Endothelial cell of umbilical vein (primary cell): ENCODE measurements at regions not wholly inside any gene's neighbourhood (a gene's known extent, or its start where the extent isn't known, plus 50 kb on each side); places are given as distances from the start of the nearest gene placed in this dataset.
"Not testable (repeated sequence)": the region's sequence is repeated elsewhere in the genome, so short reads cannot be mapped to it uniquely, and the experiment has no call there.

Source experiments
- BruUV-seq: library from RNA; stranded (reverse); fragments of 400-500 nt; replicated peaks from 2 replicates; lab custom pipeline; 2021; lab: Mats Ljungman, UMichigan
- CTCF ChIA-PET: fragments of 300-600, 350-600 bp; sonication (Branson Sonifier 250); formaldehyde crosslinking; loops from one replicate; lab custom pipeline; 2021; ENCODE audit warnings: antibody characterized with exemption, inconsistent platforms; lab: Charles Lee
- POLR2A ChIA-PET: fragments of 300-600, 350-600 bp; sonication (Branson Sonifier 250); formaldehyde crosslinking; loops from one replicate; lab custom pipeline; 2021; ENCODE audit warnings: antibody characterized with exemption, inconsistent platforms; lab: Charles Lee
- DNase-seq: peaks from one replicate; pipeline ENCODE4 v3.0.0-alpha.2; 2011; ENCODE audit warnings: low read depth, low spot score
- FAIRE-seq: peaks from 2 replicates; lab custom pipeline; 2011; peaks lifted over from hg19 to GRCh38; lab: Jason Lieb, UNC
- H2AFZ ChIP-seq: 2 replicates; pipeline ENCODE4 v1.6.0; 2012; ENCODE audit warnings: low read depth, low read length, control low read depth, inconsistent platforms
- H3K27ac ChIP-seq: 2 replicates; pipeline ENCODE4 v1.5.1; 2011; ENCODE audit warnings: low read depth, mild to moderate bottlenecking, control low read depth, low read length, moderate library complexity; ENCODE audit not compliant: insufficient read depth
- H3K27me3 ChIP-seq, 2 experiments: 2 replicates each; pipeline versions ENCODE4 v1.6.0 to v1.6.1; 2011; ENCODE audit warnings: low read length in 2 of 2, mixed read lengths in 1 of 2; ENCODE audit not compliant: control insufficient read depth in 2 of 2, insufficient read depth in 2 of 2
- H3K36me3 ChIP-seq, 2 experiments: 2 replicates in 1 of 2; 3 replicates in 1 of 2; pipeline ENCODE4 v1.5.1; 2011; ENCODE audit warnings: low read length in 2 of 2, mild to moderate bottlenecking in 1 of 2, moderate library complexity in 1 of 2; ENCODE audit not compliant: control insufficient read depth in 2 of 2, insufficient read depth in 2 of 2; ENCODE audit errors: extremely low read depth in 1 of 2
- H3K4me1 ChIP-seq: 3 replicates; pipeline ENCODE4 v1.5.1; 2011; ENCODE audit warnings: mild to moderate bottlenecking, low read length; ENCODE audit not compliant: control insufficient read depth, insufficient read depth; ENCODE audit errors: extremely low read depth
- H3K4me2 ChIP-seq: 2 replicates; pipeline ENCODE4 v1.6.1; 2011; ENCODE audit warnings: low read length, control low read depth, mixed read lengths; ENCODE audit not compliant: insufficient read depth
- H3K4me3 ChIP-seq, 3 experiments: fragments of 200-600 bp in 1 of 3; sonication (generic), shearing (Covaris generic) in 1 of 3; replicated peaks in 1 of 3; 2 replicates each; pipeline ENCODE4 v1.5.1; 2011 to 2016; ENCODE audit warnings: control low read depth in 3 of 3, low read length in 3 of 3, mild to moderate bottlenecking in 2 of 3, inconsistent platforms in 1 of 3, low read depth in 1 of 3, moderate library complexity in 1 of 3; ENCODE audit not compliant: insufficient read depth in 1 of 3
- H3K79me2 ChIP-seq: 2 replicates; pipeline ENCODE4 v1.6.0; 2012; ENCODE audit warnings: low read length, inconsistent platforms; ENCODE audit not compliant: control insufficient read depth, insufficient read depth
- H3K9ac ChIP-seq: replicated peaks from 2 replicates; pipeline ENCODE3; 2011; ENCODE audit warnings: low read length, control low read depth; ENCODE audit not compliant: insufficient read depth; ENCODE audit errors: extremely low read depth
- H3K9me1 ChIP-seq: replicated peaks from 3 replicates; pipeline ENCODE4 v1.6.0; 2011; ENCODE audit warnings: mild to moderate bottlenecking, low read length; ENCODE audit not compliant: control insufficient read depth, insufficient read depth; ENCODE audit errors: extremely low read depth
- H3K9me3 ChIP-seq: replicated peaks from 2 replicates; pipeline ENCODE4 v1.5.1; 2012; ENCODE audit warnings: low read length, inconsistent platforms; ENCODE audit not compliant: control insufficient read depth, insufficient read depth
- H4K20me1 ChIP-seq: replicated peaks from 2 replicates; pipeline ENCODE3; 2011; ENCODE audit warnings: mild to moderate bottlenecking, low read length; ENCODE audit not compliant: control insufficient read depth, insufficient read depth; ENCODE audit errors: extremely low read depth
- dilution Hi-C: fragments of 300-500 bp; cut with MboI; formaldehyde crosslinking; loops from one replicate; pipeline ENCODE4 v1.15.0; 2019; ENCODE audit warnings: low sequenced_read_pairs; ENCODE audit not compliant: extremely low pct_ligation_motif_present
- intact Hi-C: fragments of 100-400 bp; cut with micrococcal nuclease; formaldehyde crosslinking; loops from one replicate; pipeline ENCODE4 v1.10.0; 2022

GRCh38 chr14:48259876-48260275 lies 584.5 kb upstream of the MDGA2 start:
- H2AFZ ChIP-seq, H3K9ac ChIP-seq, BruUV-seq, FAIRE-seq, H3K9me3 ChIP-seq, H3K27ac ChIP-seq, H3K9me1 ChIP-seq, H3K36me3 ChIP-seq, DNase-seq, H3K79me2 ChIP-seq, H3K4me2 ChIP-seq, POLR2A ChIA-PET, CTCF ChIA-PET, H3K4me3 ChIP-seq, dilution Hi-C loops, H3K4me1 ChIP-seq, H4K20me1 ChIP-seq, H3K27me3 ChIP-seq, intact Hi-C loops: not testable (repeated sequence)

GRCh38 chr14:48259232-48259631 lies 583.8 kb upstream of the MDGA2 start:
- H3K4me3 ChIP-seq, H3K9ac ChIP-seq, H3K27ac ChIP-seq, FAIRE-seq, H4K20me1 ChIP-seq, H3K79me2 ChIP-seq, H3K9me1 ChIP-seq, DNase-seq, H3K4me1 ChIP-seq, BruUV-seq, H2AFZ ChIP-seq, H3K36me3 ChIP-seq, H3K9me3 ChIP-seq, dilution Hi-C loops, POLR2A ChIA-PET, H3K27me3 ChIP-seq, H3K4me2 ChIP-seq, CTCF ChIA-PET, intact Hi-C loops: not testable (repeated sequence)

GRCh38 chr14:48258703-48259102 lies 583.3 kb upstream of the MDGA2 start:
- H3K27me3 ChIP-seq, H3K4me2 ChIP-seq, H3K9me3 ChIP-seq, H4K20me1 ChIP-seq, H3K4me3 ChIP-seq, H3K9ac ChIP-seq, H3K27ac ChIP-seq, H3K36me3 ChIP-seq, dilution Hi-C loops, DNase-seq, H3K4me1 ChIP-seq, H3K9me1 ChIP-seq, intact Hi-C loops, POLR2A ChIA-PET, CTCF ChIA-PET, H3K79me2 ChIP-seq, H2AFZ ChIP-seq, FAIRE-seq, BruUV-seq: not testable (repeated sequence)
